Hepatocyte (in vitro differentiated cells): ENCODE measurements at regions not wholly inside any gene's neighbourhood (a gene's known extent, or its start where the extent isn't known, plus 50 kb on each side); places are given as distances from the start of the nearest gene placed in this dataset.

Experiments used
- EZH2 ChIP-seq: fragments of 200-600 bp; sonication (generic); IDR thresholded peaks from 2 replicates; pipeline ENCODE4 v1.6.1; 2016; ENCODE audit warnings: antibody characterized with exemption, mild to moderate bottlenecking, borderline replicate concordance
- EZH2phosphoT487 ChIP-seq: fragments of 200-600 bp; sonication (generic); IDR thresholded peaks from one replicate; pipeline ENCODE4 v1.6.1; 2018; ENCODE audit warnings: antibody characterized with exemption, mild to moderate bottlenecking, low read depth, moderate library complexity; ENCODE audit not compliant: unreplicated experiment, severe bottlenecking
- TF ChIP-seq, protein P1 (sequence below): fragments of 200-600 bp; sonication (generic); IDR thresholded peaks from 2 replicates; pipeline ENCODE4 v1.5.1; 2016; ENCODE audit warnings: antibody characterized with exemption, mild to moderate bottlenecking; ENCODE audit not compliant: poor library complexity

DNA sequence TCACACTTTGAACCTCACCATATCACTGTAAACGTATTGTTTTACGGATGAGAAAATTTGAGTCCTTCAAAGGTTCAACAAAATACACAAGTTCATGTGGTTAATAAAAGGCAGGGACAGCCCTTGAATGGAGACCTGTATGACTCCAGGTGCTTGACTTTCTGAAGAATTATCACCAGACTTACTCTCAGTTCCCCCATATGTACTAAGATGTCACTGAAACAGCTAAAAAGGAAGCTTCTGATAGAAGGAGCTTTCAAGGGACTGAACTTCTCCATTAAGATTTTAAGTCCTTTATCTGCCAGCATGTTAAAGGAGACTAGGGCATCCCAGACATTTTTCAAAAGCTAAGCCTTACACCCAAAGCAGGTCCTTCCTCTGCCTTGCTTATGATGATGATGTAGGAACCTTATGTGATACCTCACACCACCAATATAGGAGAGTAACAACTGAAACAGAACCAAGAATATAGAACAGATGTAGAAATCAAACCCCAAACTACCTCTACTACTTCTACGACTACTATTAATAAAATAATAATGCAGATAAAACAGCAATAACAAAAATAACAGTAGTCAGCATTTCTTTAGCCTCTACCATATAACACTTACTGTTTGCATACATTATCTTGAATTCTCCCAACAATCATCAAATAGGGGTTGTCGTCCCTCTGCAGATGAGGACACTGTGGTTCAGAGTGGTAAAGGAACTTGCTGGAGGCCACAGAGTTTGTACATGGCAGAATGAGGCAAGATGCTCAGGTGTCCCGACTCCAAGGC lies 273.9 kb downstream of the ELAVL2 start:
- TF ChIP-seq, protein P1, sequence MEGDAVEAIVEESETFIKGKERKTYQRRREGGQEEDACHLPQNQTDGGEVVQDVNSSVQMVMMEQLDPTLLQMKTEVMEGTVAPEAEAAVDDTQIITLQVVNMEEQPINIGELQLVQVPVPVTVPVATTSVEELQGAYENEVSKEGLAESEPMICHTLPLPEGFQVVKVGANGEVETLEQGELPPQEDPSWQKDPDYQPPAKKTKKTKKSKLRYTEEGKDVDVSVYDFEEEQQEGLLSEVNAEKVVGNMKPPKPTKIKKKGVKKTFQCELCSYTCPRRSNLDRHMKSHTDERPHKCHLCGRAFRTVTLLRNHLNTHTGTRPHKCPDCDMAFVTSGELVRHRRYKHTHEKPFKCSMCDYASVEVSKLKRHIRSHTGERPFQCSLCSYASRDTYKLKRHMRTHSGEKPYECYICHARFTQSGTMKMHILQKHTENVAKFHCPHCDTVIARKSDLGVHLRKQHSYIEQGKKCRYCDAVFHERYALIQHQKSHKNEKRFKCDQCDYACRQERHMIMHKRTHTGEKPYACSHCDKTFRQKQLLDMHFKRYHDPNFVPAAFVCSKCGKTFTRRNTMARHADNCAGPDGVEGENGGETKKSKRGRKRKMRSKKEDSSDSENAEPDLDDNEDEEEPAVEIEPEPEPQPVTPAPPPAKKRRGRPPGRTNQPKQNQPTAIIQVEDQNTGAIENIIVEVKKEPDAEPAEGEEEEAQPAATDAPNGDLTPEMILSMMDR: no peak
- TF ChIP-seq EZH2phosphoT487 (no peak), EZH2 (no peak)
